ENCODE measurements at regions not wholly inside any gene's neighbourhood (a gene's known extent, or its start where the extent isn't known, plus 50 kb on each side); places are given as distances from the start of the nearest gene placed in this dataset.

- H3K27ac ChIP-seq (ENCODE audit: control insufficient read depth, insufficient read depth, low read length) = no peak overlapping the region
- no peaks in the 10 kb centered on the region for H4K20me1 ChIP-seq (ENCODE audit: control insufficient read depth, extremely low read depth, insufficient read depth, low read length)
- dilution Hi-C loops (cut with MboI; ENCODE audit: extremely low pct_ligation_motif_present, low sequenced_read_pairs) = no loop called here
- TF ChIP-seq EZH2 (IDR thresholded peaks at IDR 0.05; ENCODE audit: low read length) = no peak
- TF ChIP-seq, protein P1, sequence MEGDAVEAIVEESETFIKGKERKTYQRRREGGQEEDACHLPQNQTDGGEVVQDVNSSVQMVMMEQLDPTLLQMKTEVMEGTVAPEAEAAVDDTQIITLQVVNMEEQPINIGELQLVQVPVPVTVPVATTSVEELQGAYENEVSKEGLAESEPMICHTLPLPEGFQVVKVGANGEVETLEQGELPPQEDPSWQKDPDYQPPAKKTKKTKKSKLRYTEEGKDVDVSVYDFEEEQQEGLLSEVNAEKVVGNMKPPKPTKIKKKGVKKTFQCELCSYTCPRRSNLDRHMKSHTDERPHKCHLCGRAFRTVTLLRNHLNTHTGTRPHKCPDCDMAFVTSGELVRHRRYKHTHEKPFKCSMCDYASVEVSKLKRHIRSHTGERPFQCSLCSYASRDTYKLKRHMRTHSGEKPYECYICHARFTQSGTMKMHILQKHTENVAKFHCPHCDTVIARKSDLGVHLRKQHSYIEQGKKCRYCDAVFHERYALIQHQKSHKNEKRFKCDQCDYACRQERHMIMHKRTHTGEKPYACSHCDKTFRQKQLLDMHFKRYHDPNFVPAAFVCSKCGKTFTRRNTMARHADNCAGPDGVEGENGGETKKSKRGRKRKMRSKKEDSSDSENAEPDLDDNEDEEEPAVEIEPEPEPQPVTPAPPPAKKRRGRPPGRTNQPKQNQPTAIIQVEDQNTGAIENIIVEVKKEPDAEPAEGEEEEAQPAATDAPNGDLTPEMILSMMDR (optimal IDR thresholded peaks at IDR 0.05 in 1 of 3, IDR thresholded peaks at IDR 0.05 in 1 of 3, conservative IDR thresholded peaks at IDR 0.05 in 1 of 3; ENCODE audit: extremely low read depth in 1 of 3, insufficient read depth in 2 of 3, low read length in 3 of 3) = no peak
- FAIRE-seq (no peak), DNase-seq (ENCODE audit: low read depth, low spot score) (no peak)
- no peak overlapping the region for H3K9ac ChIP-seq (ENCODE audit: control insufficient read depth, extremely low read depth, insufficient read depth, low read length)
- H3K9me3 ChIP-seq (ENCODE audit: control insufficient read depth, low read depth, low read length) = no peaks in the 10 kb centered on the region
- H3K4me1 ChIP-seq (ENCODE audit: control insufficient read depth, extremely low read depth, insufficient read depth, low read length) = no peaks in the 10 kb centered on the region
- H3K4me2 ChIP-seq (ENCODE audit: control insufficient read depth, extremely low read depth, insufficient read depth, low read depth, low read length) = no peak overlapping the region
- no peak overlapping the region for H2AFZ ChIP-seq (ENCODE audit: control insufficient read depth, low read length)
- no peak overlapping the region for H3K4me3 ChIP-seq (ENCODE audit: control insufficient read depth in 2 of 3, extremely low read depth in 1 of 3, insufficient read depth in 2 of 3, low read depth in 1 of 3, low read length in 3 of 3)
- H3K27me3 ChIP-seq (ENCODE audit: control insufficient read depth, extremely low read depth, insufficient read depth, low read length) = no peaks in the 10 kb centered on the region
- no peaks in the 10 kb centered on the region for H3K79me2 ChIP-seq (ENCODE audit: control insufficient read depth, insufficient read depth, low read length)
- H3K36me3 ChIP-seq (ENCODE audit: control insufficient read depth in 2 of 2, extremely low read depth in 1 of 2, insufficient read depth in 2 of 2, low read length in 2 of 2) = no peaks in the 10 kb centered on the region
- no peaks in the 10 kb centered on the region for H3K9me1 ChIP-seq (ENCODE audit: control insufficient read depth, extremely low read depth, insufficient read depth, low read length)
Observed at GRCh38 chr14:62062645-62063044, 300.4 kb downstream of the SNAPC1 start.

- no peak for FAIRE-seq
- H3K79me2 ChIP-seq (ENCODE audit: control insufficient read depth, insufficient read depth, low read length) = no peaks in the 10 kb centered on the region
- H2AFZ ChIP-seq (ENCODE audit: control insufficient read depth, low read length) = no peak overlapping the region
- H3K4me2 ChIP-seq (ENCODE audit: control insufficient read depth, extremely low read depth, insufficient read depth, low read depth, low read length) = no peak overlapping the region
- no peaks in the 10 kb centered on the region for H3K4me1 ChIP-seq (ENCODE audit: control insufficient read depth, extremely low read depth, insufficient read depth, low read length)
- no peak overlapping the region for H3K9ac ChIP-seq (ENCODE audit: control insufficient read depth, extremely low read depth, insufficient read depth, low read length)
- no peaks in the 10 kb centered on the region for H3K9me1 ChIP-seq (ENCODE audit: control insufficient read depth, extremely low read depth, insufficient read depth, low read length)
- H3K36me3 ChIP-seq (ENCODE audit: control insufficient read depth in 2 of 2, extremely low read depth in 1 of 2, insufficient read depth in 2 of 2, low read length in 2 of 2) = no peaks in the 10 kb centered on the region
- dilution Hi-C loops (cut with MboI; ENCODE audit: extremely low pct_ligation_motif_present, low sequenced_read_pairs) = no loop called here
- no peaks in the 10 kb centered on the region for H3K27me3 ChIP-seq (ENCODE audit: control insufficient read depth, extremely low read depth, insufficient read depth, low read length)
- no peaks in the 10 kb centered on the region for H4K20me1 ChIP-seq (ENCODE audit: control insufficient read depth, extremely low read depth, insufficient read depth, low read length)
- TF ChIP-seq, protein P1 (optimal IDR thresholded peaks at IDR 0.05 in 1 of 3, IDR thresholded peaks at IDR 0.05 in 1 of 3, conservative IDR thresholded peaks at IDR 0.05 in 1 of 3; ENCODE audit: extremely low read depth in 1 of 3, insufficient read depth in 2 of 3, low read length in 3 of 3) = no peak
- no peak for TF ChIP-seq EZH2 (IDR thresholded peaks at IDR 0.05; ENCODE audit: low read length)
- no peak overlapping the region for H3K4me3 ChIP-seq (ENCODE audit: control insufficient read depth in 2 of 3, extremely low read depth in 1 of 3, insufficient read depth in 2 of 3, low read depth in 1 of 3, low read length in 3 of 3)
- no peaks in the 10 kb centered on the region for H3K9me3 ChIP-seq (ENCODE audit: control insufficient read depth, low read depth, low read length)
- no peak for DNase-seq (ENCODE audit: low read depth, low spot score)
- no peak overlapping the region for H3K27ac ChIP-seq (ENCODE audit: control insufficient read depth, insufficient read depth, low read length)
Observed at GRCh38 chr14:62064751-62065323, 302.6 kb downstream of the SNAPC1 start.

Data from keratinocyte (primary cell).